ENCODE measurements at regions not wholly inside any gene's neighbourhood (a gene's known extent, or its start where the extent isn't known, plus 50 kb on each side); places are given as distances from the start of the nearest gene placed in this dataset.
"Not testable (repeated sequence)": the region's sequence is repeated elsewhere in the genome, so short reads cannot be mapped to it uniquely, and the experiment has no call there.

- DNase-seq, result no peak
Measured at GRCh38 chr7:118418433-118418832, 193.9 kb downstream of the ANKRD7 start.

- DNase-seq, result no peak
Measured at GRCh38 chr7:118420888-118421287, 196.4 kb downstream of the ANKRD7 start.

- DNase-seq, result no peak
Measured at GRCh38 chr7:118429141-118429540, 204.6 kb downstream of the ANKRD7 start.

GRCh38 chr7:118436663-118437062 is 212.2 kb downstream of the ANKRD7 start:
- DNase-seq, result no peak

GRCh38 chr7:118449030-118449429 is 224.5 kb downstream of the ANKRD7 start:
- not testable (repeated sequence) for DNase-seq

GRCh38 chr7:118449797-118450567 is 225.5 kb downstream of the ANKRD7 start:
- DNase-seq, result no peak

- DNase-seq, result no peak
Measured at GRCh38 chr7:118452128-118452527, 227.6 kb downstream of the ANKRD7 start.

- no peak for DNase-seq
Measured at GRCh38 chr7:118467381-118467780, 242.9 kb downstream of the ANKRD7 start.

- no peak for DNase-seq
Measured at GRCh38 chr7:118472581-118472980, 248.1 kb downstream of the ANKRD7 start.

GRCh38 chr7:118473271-118473670 is 248.8 kb downstream of the ANKRD7 start:
- DNase-seq, result no peak

GRCh38 chr7:118476036-118476435 is 251.5 kb downstream of the ANKRD7 start:
- DNase-seq, result no peak

- no peak for DNase-seq
Measured at GRCh38 chr7:118477036-118477435, 252.5 kb downstream of the ANKRD7 start.

GRCh38 chr7:118478236-118478635 is 253.7 kb downstream of the ANKRD7 start:
- no peak for DNase-seq

GRCh38 chr7:118478931-118479330 is 254.4 kb downstream of the ANKRD7 start:
- DNase-seq, result no peak

GRCh38 chr7:118492466-118492865 is 268.0 kb downstream of the ANKRD7 start:
- no peak for DNase-seq

GRCh38 chr7:118496138-118496644 is 271.7 kb downstream of the ANKRD7 start:
- peak in 1 of 3 donors; percentile 2 for DNase-seq

GRCh38 chr7:118502235-118502634 is 277.7 kb downstream of the ANKRD7 start:
- DNase-seq, result no peak

GRCh38 chr7:118511146-118511545 is 286.6 kb downstream of the ANKRD7 start:
- DNase-seq, result no peak

GRCh38 chr7:118517275-118517674 is 292.8 kb downstream of the ANKRD7 start:
- DNase-seq, result no peak

- DNase-seq, result no peak
Measured at GRCh38 chr7:118525020-118525419, 300.5 kb downstream of the ANKRD7 start.

GRCh38 chr7:118531566-118531965 is 307.1 kb downstream of the ANKRD7 start:
- no peak for DNase-seq

GRCh38 chr7:118559207-118559606 is 334.7 kb downstream of the ANKRD7 start:
- DNase-seq, result no peak

- no peak for DNase-seq
Measured at GRCh38 chr7:118563311-118563710, 338.8 kb downstream of the ANKRD7 start.

GRCh38 chr7:118572604-118573003 is 348.1 kb downstream of the ANKRD7 start:
- no peak for DNase-seq

Measured in muscle of back (tissue), 3 donors.